NCI-H82 treated with DMSO at 0.1 percent for 48 hours (cell line): ENCODE measurements at regions not wholly inside any gene's neighbourhood (a gene's known extent, or its start where the extent isn't known, plus 50 kb on each side); places are given as distances from the start of the nearest gene placed in this dataset.

Source experiments
- DNase-seq: peaks from one replicate; lab custom pipeline; 2025; ENCODE audit not compliant: unreplicated experiment; lab: John Stamatoyannopoulos, UW

DNA sequence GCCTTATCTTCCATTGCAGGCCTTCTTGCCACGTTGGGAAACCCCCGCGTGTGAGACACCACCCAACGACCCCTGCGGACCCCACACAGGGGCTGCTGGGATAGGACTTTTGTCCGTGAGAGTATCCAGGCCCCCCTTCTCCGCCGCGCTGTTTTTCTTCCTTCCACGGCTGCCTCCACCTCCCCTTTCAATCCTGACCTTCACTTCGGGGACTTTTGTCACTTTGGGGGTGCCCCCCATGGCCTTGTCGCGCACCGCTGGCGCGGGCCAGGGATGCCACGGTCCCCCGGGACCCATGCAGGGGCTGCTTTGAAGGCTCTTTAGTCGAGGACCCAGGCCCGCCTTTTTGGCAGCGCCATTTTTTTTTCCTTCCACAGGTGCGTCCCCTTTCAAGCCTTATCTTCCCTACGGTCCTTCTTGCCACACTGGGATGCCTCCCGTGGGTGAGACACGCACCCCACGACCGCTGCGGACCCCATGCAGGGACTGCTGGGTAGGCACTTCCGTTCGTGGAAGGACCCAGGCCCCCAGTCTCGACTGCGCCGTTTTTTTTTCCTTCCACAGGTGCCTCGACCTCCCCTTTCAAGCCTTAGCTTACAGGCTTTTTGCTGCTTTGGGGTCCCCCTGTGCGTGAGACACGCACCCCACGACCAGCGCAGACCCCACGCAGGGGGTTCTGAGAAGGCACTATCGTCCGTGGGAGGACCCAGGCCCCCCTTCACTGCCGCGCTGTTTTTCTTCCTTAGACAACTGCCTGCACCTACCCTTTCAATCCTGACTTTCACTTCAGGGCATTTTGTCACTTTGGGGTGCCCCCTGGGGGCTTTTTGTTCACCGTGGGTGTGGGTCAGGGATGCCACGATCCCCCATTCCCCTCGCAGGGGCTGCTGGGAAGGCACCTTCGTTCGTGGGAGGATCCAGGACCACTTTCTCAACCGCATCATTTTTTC is 267.4 kb downstream of the ALG10 start:
- DNase-seq = no peak

DNA sequence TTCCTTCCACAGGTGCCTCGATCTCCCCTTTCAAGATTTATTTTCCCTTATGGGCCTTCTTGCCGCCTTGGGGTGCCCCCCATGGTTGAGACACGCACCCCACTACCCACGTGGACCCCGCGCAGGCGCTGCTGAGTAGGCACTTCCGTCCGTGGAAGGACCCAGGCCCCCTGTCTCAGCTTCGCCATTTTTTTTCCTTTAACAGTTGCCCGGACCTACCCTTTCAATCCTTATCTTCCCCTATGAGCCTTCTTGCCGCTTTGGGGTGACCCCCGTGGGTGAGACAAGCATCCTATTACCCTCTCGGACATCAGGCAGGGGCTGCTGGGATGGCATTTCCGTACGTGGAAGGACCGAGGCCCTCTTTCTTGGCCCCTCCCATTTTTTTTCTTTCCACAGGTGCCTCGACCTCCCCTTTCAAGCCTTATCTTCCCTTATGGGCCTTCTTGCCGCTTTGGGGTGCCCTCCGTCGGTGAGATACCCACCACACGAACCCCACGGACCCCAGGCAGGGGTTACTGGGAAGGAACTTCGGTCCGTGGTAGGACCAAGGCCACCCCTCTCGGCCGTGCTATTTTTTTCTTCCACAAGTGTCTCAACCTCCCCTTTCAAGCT is 268.2 kb downstream of the ALG10 start:
- DNase-seq = no peak

DNA sequence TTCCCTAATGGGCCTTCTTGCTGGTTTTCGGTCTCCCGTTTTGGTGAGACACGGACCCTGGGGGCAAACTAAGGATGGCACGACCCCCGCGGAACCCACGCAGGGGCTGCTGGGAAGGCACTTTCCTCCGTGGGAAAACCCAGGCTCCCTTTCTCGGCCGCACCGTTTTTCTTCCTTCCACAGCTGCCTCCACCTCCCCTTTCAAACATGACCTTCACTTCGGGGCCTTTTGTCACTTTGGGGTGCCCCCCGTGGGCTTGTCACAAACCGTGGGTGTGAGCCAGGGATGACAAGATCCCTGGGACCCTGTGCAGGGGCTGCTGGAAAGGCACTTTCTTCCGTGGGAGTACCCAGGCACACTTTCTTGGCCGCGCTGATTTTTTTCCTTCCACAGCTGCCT is 268.7 kb downstream of the ALG10 start:
- DNase-seq = no peak

- no peak for DNase-seq
Observed at GRCh38 chr12:34291426-34291901, 269.2 kb downstream of the ALG10 start.

DNA sequence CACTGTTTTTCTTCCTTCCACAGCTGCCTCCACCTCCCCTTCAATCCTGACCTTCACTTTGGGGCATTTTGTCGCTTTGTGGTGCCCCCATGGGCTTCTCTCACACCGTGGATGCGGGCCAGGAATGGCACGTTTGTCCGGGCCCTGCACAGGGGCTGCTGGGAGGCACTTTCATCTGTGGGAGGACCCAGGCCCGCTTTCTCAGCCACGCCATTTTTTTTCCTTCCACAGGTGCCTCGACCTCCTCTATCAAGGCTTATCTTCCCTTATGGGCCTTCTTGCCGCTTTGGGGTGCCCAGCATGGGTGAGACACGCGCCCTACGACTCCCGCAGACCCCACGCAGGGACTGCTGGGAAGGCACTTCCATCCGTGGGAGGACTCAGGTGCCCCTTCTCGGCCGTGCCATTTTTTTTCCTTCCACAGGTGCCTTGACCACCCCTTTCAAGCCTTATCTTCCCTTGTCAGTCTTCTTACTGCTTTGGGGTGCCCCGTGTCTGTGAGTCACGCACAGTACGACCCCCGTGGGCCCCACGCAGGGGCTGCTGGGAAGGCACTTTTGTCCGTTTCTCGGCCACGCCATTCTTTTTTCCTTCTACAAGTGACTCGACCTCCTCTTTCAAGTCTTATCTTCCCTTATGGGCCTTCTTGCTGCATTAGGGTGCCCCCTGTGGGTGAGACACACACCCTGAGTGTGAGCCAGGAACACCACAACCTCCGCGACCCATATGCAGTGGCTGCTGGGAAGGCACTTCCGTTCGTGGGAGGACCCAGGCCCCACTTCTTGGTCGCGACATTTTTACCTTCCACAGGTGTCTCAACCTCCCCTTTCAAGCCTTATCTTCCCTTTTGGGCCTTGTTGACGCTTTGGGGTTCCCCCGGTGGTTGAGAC is 270.7 kb downstream of the ALG10 start:
- DNase-seq = no peak

DNA sequence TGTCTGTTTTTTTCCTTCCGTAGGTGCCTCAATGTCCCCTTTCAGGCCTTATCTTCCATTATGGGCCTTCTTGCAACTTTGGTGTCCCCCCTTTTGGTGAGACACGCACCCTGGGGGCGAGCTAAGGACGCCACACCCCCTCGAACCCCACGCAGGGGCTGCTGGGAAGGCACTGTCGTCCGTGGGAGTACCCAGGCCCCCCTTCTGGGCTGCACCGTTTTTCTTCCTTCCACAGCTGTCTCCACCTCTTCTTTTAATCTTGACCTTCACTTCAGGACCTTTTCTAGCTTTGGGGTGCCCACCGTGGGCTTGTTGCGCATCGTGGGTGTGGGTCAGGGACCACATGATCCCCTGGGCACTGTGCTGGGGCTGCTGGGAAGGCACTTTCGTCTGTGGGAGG is 271.8 kb downstream of the ALG10 start:
- no peak for DNase-seq

DNA sequence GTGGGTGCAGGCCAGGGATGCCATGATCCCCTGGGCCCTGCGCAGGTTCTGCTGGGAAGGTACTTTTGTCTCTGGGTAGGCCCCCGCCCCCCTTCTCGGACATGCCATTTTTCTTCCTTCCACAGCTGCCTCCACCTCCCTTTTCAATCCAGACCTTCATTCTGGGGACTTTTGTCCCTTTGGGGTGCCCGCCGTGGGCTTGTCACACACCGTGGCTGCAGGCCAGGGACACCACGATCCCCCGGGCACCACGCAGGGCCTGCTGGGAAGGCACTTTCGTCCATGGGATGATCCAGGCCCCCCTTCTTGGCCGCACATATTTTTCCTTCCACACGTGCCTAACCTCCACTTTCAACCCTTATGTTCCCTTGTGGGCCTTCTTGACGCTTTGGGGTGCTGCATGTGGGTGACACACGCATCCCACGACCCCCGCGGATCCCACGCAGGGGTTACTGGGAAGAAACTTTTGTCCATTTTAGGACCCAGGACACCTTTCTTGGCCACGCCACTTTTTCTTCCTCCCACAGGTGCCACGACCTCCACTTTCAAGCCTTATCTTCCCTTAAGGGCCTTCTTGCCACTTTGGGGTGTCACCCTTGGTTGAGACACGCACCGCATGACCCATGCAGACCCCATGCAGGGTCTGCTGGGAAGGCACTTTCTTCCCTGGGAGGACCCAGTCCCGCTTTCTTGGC is 272.5 kb downstream of the ALG10 start:
- no peak for DNase-seq

- no peak for DNase-seq
Observed at GRCh38 chr12:34295366-34296142, 273.3 kb downstream of the ALG10 start.

- DNase-seq = no peak
Observed at GRCh38 chr12:34296143-34297041, 274.1 kb downstream of the ALG10 start.

DNA sequence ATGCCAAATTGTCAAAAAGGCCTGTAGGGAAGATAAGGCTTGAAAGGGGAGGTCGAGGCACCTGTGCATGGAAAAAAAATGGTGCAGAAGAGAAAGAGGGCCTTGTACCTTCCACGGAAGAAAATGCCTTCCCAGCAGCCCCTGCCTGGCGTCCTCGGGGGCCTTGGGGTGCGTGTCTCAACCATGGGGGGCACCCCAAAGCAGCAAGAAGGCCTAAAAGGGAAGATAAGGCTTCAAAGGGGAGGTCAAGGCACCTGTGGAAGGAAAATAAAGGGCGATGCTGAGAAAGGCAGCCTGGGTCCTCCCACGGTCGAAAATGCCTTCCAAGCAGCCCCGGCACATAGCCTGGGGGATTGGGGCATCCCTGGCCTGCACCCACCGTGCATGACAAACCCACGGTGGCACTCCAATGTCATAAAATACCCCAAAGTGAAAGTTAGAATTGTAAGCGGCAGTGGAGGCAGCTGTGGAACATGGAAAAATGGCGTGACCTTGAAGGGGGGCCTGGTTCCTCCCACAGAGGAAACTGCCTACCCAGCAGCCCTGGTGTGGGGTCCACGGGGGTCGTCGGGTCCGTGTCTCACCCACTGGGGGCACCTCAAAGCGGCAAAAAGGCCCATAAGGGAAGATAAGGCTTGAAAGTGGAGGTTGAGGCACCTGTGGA is 275.0 kb downstream of the ALG10 start:
- no peak for DNase-seq

DNA sequence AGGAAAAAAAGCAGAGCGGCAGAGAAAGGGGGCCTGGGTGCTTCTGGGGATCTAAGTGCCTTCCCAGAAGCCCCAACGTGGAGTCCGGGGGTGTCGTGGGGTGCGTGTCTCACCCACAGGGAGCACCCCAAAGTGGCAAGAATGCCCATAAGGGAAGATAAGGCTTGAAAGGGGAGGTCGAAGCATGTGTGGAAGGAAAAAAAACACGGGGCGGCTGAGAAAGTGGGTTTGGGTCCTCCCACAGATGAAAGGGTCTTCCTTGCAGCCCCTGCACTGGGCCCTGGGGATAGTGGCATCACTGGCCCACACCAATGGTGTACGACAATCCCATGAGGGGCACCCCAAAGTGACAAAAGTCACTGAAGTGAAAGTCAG is 275.5 kb downstream of the ALG10 start:
- no peak for DNase-seq

DNA sequence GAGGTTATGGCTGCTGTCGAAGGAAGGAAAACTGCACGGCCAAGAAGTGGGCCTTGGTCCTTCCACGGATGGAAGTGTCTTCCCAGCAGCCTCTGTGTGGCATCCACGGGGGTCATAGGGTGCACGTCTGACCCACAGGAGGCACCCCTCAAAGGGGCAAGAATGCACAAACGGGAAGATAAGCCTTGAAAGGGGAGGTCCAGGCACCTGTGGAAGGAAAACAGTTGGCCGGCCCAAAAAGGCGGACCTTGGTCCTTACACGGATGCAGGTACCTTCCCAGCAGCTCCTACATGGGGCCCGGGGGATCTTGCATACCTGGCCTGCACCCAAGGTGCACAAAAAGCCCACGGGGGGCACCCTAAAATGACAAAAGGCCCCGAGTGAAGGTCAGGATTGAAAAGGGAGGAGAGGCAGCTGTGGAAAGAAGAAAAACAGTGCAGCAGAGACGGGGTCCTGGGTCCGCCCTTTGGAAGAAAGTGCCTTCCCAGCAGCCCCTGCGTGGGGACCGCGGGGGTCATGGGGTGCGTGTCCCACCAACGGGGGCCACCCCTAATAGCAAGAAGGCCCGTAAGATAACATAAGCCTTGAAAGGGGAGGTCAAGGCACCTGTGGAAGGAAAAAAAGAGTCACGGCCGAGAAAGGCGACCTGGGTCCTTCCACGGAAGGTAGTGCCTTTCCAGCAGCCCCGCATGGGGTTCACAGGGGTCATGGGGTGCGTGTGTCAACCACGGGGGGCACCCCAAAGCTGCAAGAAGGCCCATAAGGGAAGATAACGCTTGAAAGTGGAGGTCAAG is 276.1 kb downstream of the ALG10 start:
- DNase-seq = no peak

GRCh38 chr12:34298971-34299801 is 276.9 kb downstream of the ALG10 start:
- DNase-seq = no peak

DNA sequence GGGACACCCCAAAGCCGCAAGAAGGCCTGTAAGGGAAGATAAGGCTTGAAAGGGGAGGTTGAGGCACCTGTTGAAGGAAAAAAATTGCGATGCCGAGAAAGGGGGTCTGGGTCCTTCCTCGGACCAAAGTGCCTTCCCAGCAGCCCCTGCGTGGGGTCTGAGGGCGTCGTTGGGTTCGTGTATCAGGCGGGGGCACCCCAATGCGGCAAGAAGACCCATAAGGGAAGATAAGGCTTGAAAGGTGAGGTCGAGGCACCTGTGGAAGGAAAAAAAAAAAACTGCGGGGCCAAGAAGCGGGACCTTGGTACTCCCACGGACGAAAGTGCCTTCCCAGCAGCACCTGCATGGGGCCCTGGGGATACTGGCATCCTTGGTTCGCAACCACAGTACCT is 277.5 kb downstream of the ALG10 start:
- DNase-seq = no peak

DNA sequence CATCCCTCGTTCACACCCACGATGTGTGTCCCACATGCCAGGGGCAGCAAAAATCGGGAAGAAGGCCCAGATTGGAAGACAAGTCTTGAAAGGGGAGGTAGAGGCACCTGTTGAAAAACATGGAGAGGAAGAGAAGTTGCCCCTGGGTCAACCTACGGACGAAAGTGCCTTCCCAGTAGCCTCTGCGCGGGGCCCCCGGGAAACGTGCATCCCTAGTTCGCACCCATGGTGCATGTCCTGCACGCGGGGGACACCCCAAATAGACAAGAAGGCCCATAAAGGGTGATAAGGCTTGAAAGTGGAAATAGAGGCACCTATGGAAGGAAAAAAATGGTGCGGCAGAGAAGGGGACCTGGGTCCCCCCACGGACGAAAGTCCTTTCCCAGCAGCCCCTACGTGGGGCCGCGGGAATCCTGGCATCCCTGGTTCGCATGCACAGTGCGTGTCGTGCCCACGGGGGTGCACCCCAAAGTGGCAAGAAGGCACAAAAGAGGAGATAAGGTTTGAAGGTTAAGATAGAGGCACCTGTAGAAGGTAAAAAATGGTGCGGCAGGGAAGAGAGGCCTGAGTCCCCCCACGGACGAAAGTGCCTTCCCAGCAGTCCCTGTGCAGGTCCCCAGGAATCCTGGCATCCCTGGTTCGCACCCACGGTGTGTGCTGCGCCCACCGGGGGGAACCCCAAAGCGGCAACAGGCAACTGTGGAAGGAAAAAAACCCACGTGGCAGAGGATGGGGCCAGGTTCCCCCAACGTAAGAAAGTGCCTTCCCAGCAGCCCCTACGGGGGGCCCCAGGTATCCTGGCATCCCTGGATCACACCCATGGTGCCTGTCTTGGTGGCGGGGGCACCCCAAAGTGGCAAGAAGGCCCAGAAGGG is 278.3 kb downstream of the ALG10 start:
- no peak for DNase-seq
